ENCODE measurements at regions not wholly inside any gene's neighbourhood (a gene's known extent, or its start where the extent isn't known, plus 50 kb on each side); places are given as distances from the start of the nearest gene placed in this dataset.

GRCh38 chr10:28363376-28363775, 60.5 kb upstream of the MPP7 start:
- TF ChIP-seq CTCF (IDR thresholded peaks at IDR 0.05 in 2 of 3, conservative IDR thresholded peaks at IDR 0.05 in 1 of 3; ENCODE audit: control insufficient read depth in 2 of 3, extremely low read depth in 1 of 3, insufficient read depth in 1 of 3, low read depth in 3 of 3, low read length in 3 of 3) (no peak), SP1 (IDR thresholded peaks at IDR 0.05; ENCODE audit: low read depth, low read length) (no peak), FOXM1 (IDR thresholded peaks at IDR 0.05; ENCODE audit: low read depth, low read length) (no peak), STAT1 (conservative IDR thresholded peaks at IDR 0.05) (no peak), EZH2 (IDR thresholded peaks at IDR 0.05; ENCODE audit: borderline replicate concordance, control insufficient read depth, low read depth, low read length) (no peak), POLR2A (IDR thresholded peaks at IDR 0.05; ENCODE audit: low read depth, low read length) (no peak), POLR2AphosphoS5 (IDR thresholded peaks at IDR 0.05; ENCODE audit: low read length) (no peak), CBX5 (IDR thresholded peaks at IDR 0.05; ENCODE audit: low read depth) (no peak), POLR2AphosphoS2 (IDR thresholded peaks at IDR 0.05; ENCODE audit: low read depth, low read length) (no peak), EP300 (IDR thresholded peaks at IDR 0.05; ENCODE audit: borderline replicate concordance in 1 of 2, control insufficient read depth in 1 of 2, low read depth in 2 of 2, low read length in 2 of 2) (no peak), MEF2A (IDR thresholded peaks at IDR 0.05; ENCODE audit: insufficient read depth, low read depth, low read length) (no peak)

Data from GM12878 (cell line).